ENCODE measurements at regions not wholly inside any gene's neighbourhood (a gene's known extent, or its start where the extent isn't known, plus 50 kb on each side); places are given as distances from the start of the nearest gene placed in this dataset.

DNA sequence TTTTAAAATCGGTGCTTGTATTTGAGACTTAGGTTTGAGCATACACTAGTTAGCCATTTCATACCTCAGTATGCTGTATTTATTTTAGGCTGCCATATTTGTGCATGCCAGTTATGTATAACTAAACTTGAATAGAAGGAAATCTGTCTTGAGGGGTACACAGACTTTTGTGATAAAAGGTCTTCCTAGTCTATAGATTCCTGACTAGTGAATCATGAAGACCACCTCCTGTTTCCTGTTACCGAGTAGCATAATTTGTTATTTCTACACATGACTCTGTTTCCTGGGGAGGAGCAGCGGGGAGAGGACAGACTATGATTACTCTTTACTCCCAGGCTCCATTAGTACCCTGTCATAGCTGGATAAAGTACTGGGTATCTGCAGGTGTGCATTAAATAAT, 316.8 kb upstream of the SNX7 start:
- Mint-ChIP-seq H3K4me1 (no peaks in the 10 kb centered on the region), H3K4me3 (no peak overlapping the region), H3K9me3 (peaks cover 2% of the 10 kb centered on the region), H3K27ac (no peak overlapping the region), H3K36me3 (no peaks in the 10 kb centered on the region), H3K27me3 (ENCODE audit: low read depth) (no peaks in the 10 kb centered on the region)
- TF ChIP-seq, protein P1, sequence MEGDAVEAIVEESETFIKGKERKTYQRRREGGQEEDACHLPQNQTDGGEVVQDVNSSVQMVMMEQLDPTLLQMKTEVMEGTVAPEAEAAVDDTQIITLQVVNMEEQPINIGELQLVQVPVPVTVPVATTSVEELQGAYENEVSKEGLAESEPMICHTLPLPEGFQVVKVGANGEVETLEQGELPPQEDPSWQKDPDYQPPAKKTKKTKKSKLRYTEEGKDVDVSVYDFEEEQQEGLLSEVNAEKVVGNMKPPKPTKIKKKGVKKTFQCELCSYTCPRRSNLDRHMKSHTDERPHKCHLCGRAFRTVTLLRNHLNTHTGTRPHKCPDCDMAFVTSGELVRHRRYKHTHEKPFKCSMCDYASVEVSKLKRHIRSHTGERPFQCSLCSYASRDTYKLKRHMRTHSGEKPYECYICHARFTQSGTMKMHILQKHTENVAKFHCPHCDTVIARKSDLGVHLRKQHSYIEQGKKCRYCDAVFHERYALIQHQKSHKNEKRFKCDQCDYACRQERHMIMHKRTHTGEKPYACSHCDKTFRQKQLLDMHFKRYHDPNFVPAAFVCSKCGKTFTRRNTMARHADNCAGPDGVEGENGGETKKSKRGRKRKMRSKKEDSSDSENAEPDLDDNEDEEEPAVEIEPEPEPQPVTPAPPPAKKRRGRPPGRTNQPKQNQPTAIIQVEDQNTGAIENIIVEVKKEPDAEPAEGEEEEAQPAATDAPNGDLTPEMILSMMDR (IDR thresholded peaks at IDR 0.05; ENCODE audit: unreplicated experiment): no peak
- DNase-seq (ENCODE audit: low spot score in 2 of 2, unreplicated experiment in 2 of 2): no peak

DNA sequence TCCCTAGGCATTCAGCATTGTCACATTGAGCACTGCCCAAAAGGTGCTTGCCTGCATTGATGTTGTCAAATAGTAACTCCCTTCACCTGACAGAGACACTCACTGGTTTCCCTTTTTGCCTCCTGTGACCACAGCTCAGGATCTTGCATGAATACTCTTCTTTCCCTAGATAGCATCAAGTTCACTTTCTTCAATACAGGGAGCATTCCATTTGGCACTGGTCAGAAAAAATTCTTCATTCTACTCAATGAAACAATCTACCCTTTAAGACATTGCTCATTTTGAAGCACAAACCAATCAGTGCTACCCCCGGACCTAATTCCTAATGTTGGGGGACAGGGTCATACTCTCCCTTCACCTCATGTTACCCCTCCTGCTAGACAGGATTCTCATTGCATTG, 319.0 kb upstream of the SNX7 start:
- H3K4me3 Mint-ChIP-seq: no peak overlapping the region
- H3K36me3 Mint-ChIP-seq: no peaks in the 10 kb centered on the region
- H3K27me3 Mint-ChIP-seq (ENCODE audit: low read depth): no peaks in the 10 kb centered on the region
- TF ChIP-seq, protein P1 (IDR thresholded peaks at IDR 0.05; ENCODE audit: unreplicated experiment): no peak
- H3K27ac Mint-ChIP-seq: no peak overlapping the region
- peaks cover 6% of the 10 kb centered on the region for H3K9me3 Mint-ChIP-seq
- no peak for DNase-seq (ENCODE audit: low spot score in 2 of 2, unreplicated experiment in 2 of 2)
- no peaks in the 10 kb centered on the region for H3K4me1 Mint-ChIP-seq

DNA sequence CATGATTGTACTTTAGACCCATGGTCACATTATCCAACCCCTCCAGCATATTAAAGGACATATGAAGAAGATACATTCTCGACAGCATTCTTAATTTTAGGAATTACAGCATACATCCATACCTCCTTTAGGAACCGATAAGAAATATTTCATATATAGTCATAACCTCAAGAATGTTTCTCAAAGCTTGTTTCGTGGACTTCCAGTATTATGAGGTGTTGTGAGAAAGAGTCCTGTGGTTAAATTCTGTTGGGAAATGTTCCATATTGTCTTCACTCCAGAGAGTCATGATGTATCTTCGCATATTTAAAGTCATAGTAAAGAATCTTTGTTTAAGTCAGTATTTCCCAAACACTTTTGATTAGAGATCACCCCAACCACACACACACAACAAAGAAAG, 321.0 kb upstream of the SNX7 start:
- no peaks in the 10 kb centered on the region for H3K27me3 Mint-ChIP-seq (ENCODE audit: low read depth)
- DNase-seq (ENCODE audit: low spot score in 2 of 2, unreplicated experiment in 2 of 2): no peak
- H3K4me1 Mint-ChIP-seq: no peaks in the 10 kb centered on the region
- H3K36me3 Mint-ChIP-seq: no peaks in the 10 kb centered on the region
- TF ChIP-seq, protein P1 (IDR thresholded peaks at IDR 0.05; ENCODE audit: unreplicated experiment): no peak
- no peak overlapping the region for H3K4me3 Mint-ChIP-seq
- peaks cover 11% of the 10 kb centered on the region for H3K9me3 Mint-ChIP-seq
- no peak overlapping the region for H3K27ac Mint-ChIP-seq

- Mint-ChIP-seq H3K4me1 (peaks cover 3% of the 10 kb centered on the region), H3K27ac (no peak overlapping the region), H3K36me3 (no peaks in the 10 kb centered on the region), H3K4me3 (no peak overlapping the region), H3K27me3 (ENCODE audit: low read depth) (no peaks in the 10 kb centered on the region), H3K9me3 (peaks cover 11% of the 10 kb centered on the region)
- TF ChIP-seq, protein P1 (IDR thresholded peaks at IDR 0.05; ENCODE audit: unreplicated experiment): no peak
- no peak for DNase-seq (ENCODE audit: low spot score in 2 of 2, unreplicated experiment in 2 of 2)
These were observed 324.9 kb upstream of the SNX7 start for GRCh38 chr1:98336472-98337083.

DNA sequence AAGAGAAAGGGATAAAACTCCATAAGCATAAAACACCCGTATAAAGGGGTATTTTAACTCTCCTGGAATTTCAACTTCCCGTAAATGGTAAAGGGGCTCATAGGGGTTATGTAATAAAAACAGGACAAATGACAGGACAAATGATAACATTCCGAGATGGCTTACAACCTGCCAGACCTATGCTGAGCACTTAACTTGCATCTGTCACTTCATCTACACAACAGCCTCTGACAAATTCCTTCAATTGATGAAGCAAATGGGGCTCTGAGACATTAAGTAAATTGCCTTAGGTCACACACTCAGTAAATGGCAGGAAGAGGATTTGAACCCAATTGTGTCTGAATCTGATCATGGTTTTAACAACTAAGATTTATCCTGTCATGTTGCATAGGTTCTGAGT, 327.6 kb upstream of the SNX7 start:
- Mint-ChIP-seq H3K4me3 (no peak overlapping the region), H3K9me3 (peaks cover 11% of the 10 kb centered on the region), H3K36me3 (no peaks in the 10 kb centered on the region)

More for the DNA sequence above, 327.6 kb upstream of the SNX7 start:
- peaks cover 12% of the 10 kb centered on the region for H3K4me1 Mint-ChIP-seq
- TF ChIP-seq, protein P1 (IDR thresholded peaks at IDR 0.05; ENCODE audit: unreplicated experiment): no peak
- DNase-seq (ENCODE audit: low spot score in 2 of 2, unreplicated experiment in 2 of 2): no peak
- no peak overlapping the region for H3K27ac Mint-ChIP-seq
- H3K27me3 Mint-ChIP-seq (ENCODE audit: low read depth): no peaks in the 10 kb centered on the region

Data from mesothelial cell of epicardium (in vitro differentiated cells).